ENCODE measurements at regions not wholly inside any gene's neighbourhood (a gene's known extent, or its start where the extent isn't known, plus 50 kb on each side); places are given as distances from the start of the nearest gene placed in this dataset.

- no peaks in the 10 kb centered on the region for H3K4me1 ChIP-seq (ENCODE audit: insufficient read depth)
- peaks cover 49% of the 10 kb centered on the region for H3K9me3 Mint-ChIP-seq
- no peak overlapping the region for H3K4me2 ChIP-seq
- H3K4me1 Mint-ChIP-seq: no peaks in the 10 kb centered on the region
- no peak overlapping the region for H2AFZ ChIP-seq
- TF ChIP-seq POLR2AphosphoS5 (IDR thresholded peaks at IDR 0.05; ENCODE audit: low read depth) (no peak), STAT1 (IDR thresholded peaks at IDR 0.05; ENCODE audit: unreplicated experiment) (no peak), NANOG (IDR thresholded peaks at IDR 0.05; ENCODE audit: borderline replicate concordance) (no peak), ZNF114 (CRISPR knock-in tag; IDR thresholded peaks at IDR 0.05) (no peak), EZH2 (IDR thresholded peaks at IDR 0.05; ENCODE audit: low read depth, unreplicated experiment) (no peak), CTCF (conservative IDR thresholded peaks at IDR 0.05; ENCODE audit: low read depth in 2 of 2) (no peak), ZNF331 (CRISPR knock-in tag; IDR thresholded peaks at IDR 0.05; ENCODE audit: low read depth) (no peak), EZH2phosphoT487 (IDR thresholded peaks at IDR 0.05; ENCODE audit: unreplicated experiment) (no peak), ZNF462 (CRISPR knock-in tag; IDR thresholded peaks at IDR 0.05) (no peak), ETS1 (IDR thresholded peaks at IDR 0.05) (no peak), JUNB (IDR thresholded peaks at IDR 0.05; ENCODE audit: unreplicated experiment) (no peak), CREB1 (CRISPR knock-in tag; IDR thresholded peaks at IDR 0.05; ENCODE audit: low read depth) (no peak)
- TF ChIP-seq, protein P1, sequence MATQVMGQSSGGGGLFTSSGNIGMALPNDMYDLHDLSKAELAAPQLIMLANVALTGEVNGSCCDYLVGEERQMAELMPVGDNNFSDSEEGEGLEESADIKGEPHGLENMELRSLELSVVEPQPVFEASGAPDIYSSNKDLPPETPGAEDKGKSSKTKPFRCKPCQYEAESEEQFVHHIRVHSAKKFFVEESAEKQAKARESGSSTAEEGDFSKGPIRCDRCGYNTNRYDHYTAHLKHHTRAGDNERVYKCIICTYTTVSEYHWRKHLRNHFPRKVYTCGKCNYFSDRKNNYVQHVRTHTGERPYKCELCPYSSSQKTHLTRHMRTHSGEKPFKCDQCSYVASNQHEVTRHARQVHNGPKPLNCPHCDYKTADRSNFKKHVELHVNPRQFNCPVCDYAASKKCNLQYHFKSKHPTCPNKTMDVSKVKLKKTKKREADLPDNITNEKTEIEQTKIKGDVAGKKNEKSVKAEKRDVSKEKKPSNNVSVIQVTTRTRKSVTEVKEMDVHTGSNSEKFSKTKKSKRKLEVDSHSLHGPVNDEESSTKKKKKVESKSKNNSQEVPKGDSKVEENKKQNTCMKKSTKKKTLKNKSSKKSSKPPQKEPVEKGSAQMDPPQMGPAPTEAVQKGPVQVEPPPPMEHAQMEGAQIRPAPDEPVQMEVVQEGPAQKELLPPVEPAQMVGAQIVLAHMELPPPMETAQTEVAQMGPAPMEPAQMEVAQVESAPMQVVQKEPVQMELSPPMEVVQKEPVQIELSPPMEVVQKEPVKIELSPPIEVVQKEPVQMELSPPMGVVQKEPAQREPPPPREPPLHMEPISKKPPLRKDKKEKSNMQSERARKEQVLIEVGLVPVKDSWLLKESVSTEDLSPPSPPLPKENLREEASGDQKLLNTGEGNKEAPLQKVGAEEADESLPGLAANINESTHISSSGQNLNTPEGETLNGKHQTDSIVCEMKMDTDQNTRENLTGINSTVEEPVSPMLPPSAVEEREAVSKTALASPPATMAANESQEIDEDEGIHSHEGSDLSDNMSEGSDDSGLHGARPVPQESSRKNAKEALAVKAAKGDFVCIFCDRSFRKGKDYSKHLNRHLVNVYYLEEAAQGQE (IDR thresholded peaks at IDR 0.05; ENCODE audit: unreplicated experiment): no peak
- H3K27ac ChIP-seq (ENCODE audit: low read depth): no peak overlapping the region
- no peaks in the 10 kb centered on the region for H4K20me1 ChIP-seq (replicated peaks; ENCODE audit: insufficient read depth)
- H3K9me2 ChIP-seq (ENCODE audit: insufficient read depth): no peaks in the 10 kb centered on the region
- H3K4me3 ChIP-seq: no peak overlapping the region
- H3K27ac Mint-ChIP-seq: no peak overlapping the region
- ATAC-seq (no peak), DNase-seq (ENCODE audit: low spot score) (no peak)
- H3K27me3 ChIP-seq (ENCODE audit: insufficient read depth): no peaks in the 10 kb centered on the region
- peaks cover 2% of the 10 kb centered on the region for H3K27me3 Mint-ChIP-seq (ENCODE audit: insufficient read depth, low read depth, poor library complexity)
- H3F3A ChIP-seq (replicated peaks; ENCODE audit: low read depth): no peaks in the 10 kb centered on the region
- no peaks in the 10 kb centered on the region for H3K79me2 ChIP-seq (replicated peaks; ENCODE audit: insufficient read depth)
- H3K36me3 Mint-ChIP-seq (ENCODE audit: low read depth): peaks cover 7% of the 10 kb centered on the region; the same call in 2 of the 3 replicates
- no peak overlapping the region for H3K4me3 Mint-ChIP-seq
- H3K36me3 ChIP-seq (ENCODE audit: insufficient read depth): no peaks in the 10 kb centered on the region
Observed at GRCh38 chr21:24289539-24289938, 1317.7 kb downstream of the MRPL39 start.

All from GM23338 (cell line).